Mucosa of descending colon (tissue), 3 donors: ENCODE measurements at regions not wholly inside any gene's neighbourhood (a gene's known extent, or its start where the extent isn't known, plus 50 kb on each side); places are given as distances from the start of the nearest gene placed in this dataset.

Source experiments
- ATAC-seq: fragments of 200-7000 bp; cut with Tn5 transposase; one replicate; pipeline ENCODE4 v1.9.1; 2020; ENCODE audit warnings: mild to moderate bottlenecking, moderate library complexity
- DNase-seq, 3 donors: peaks; one replicate each; pipeline ENCODE4 v3.0.0-alpha.2; 2020
- H3K36me3 ChIP-seq: fragments of 200-600 bp; one replicate; pipeline ENCODE4 v1.8.0; 2021; ENCODE audit warnings: low read depth, mild to moderate bottlenecking
- H3K4me1 ChIP-seq: fragments of 200-600 bp; one replicate; pipeline ENCODE4 v1.8.0; 2021; ENCODE audit warnings: low read depth, mild to moderate bottlenecking
- H3K4me3 ChIP-seq: fragments of 200-600 bp; one replicate; pipeline ENCODE4 v1.8.0; 2021; ENCODE audit warnings: mild to moderate bottlenecking
- H3K9me3 ChIP-seq: fragments of 200-600 bp; one replicate; pipeline ENCODE4 v1.8.0; 2021; ENCODE audit warnings: mild to moderate bottlenecking
- CTCF ChIP-seq: fragments of 200-600 bp; IDR thresholded peaks from one replicate; pipeline ENCODE4 v1.8.0; 2022; ENCODE audit warnings: antibody characterized with exemption, mild to moderate bottlenecking
- intact Hi-C, 2 donors: fragments of 100-400 bp; cut with DNase I in 1 of 2; cut with micrococcal nuclease in 1 of 2; formaldehyde crosslinking; loops; one replicate each; pipeline versions ENCODE4 v1.11.0 to v1.11.1; 2022; cut with DNase I, micrococcal nuclease
- donor health status: DM: no; HTN: no; CAD: no; lungs with moderate emphysema.
- donor health status: DM: no; HTN: no; CAD: no.
- donor health status: DM: no; HTN: yes; CAD: no.

- intact Hi-C loops: no loop called here
- Histone ChIP-seq H3K36me3 (no peaks in the 10 kb centered on the region), H3K4me3 (no peak overlapping the region), H3K4me1 (no peaks in the 10 kb centered on the region), H3K9me3 (no peaks in the 10 kb centered on the region)
- DNase-seq (no peak), ATAC-seq (no peak)
- TF ChIP-seq CTCF: no peak
Observed at GRCh38 chr14:38505221-38505972, 249.5 kb upstream of the CLEC14A start.

- no peaks in the 10 kb centered on the region for H3K36me3 ChIP-seq
- H3K9me3 ChIP-seq: no peaks in the 10 kb centered on the region
- no peak for TF ChIP-seq CTCF
- intact Hi-C loops: no loop called here
- DNase-seq (no peak), ATAC-seq (no peak)
- H3K4me1 ChIP-seq: no peaks in the 10 kb centered on the region
- H3K4me3 ChIP-seq: no peak overlapping the region
Observed at GRCh38 chr14:38504175-38504574, 248.3 kb upstream of the CLEC14A start.

- intact Hi-C loops: no loop called here
- Histone ChIP-seq H3K4me3 (no peak overlapping the region), H3K36me3 (no peaks in the 10 kb centered on the region), H3K4me1 (no peaks in the 10 kb centered on the region), H3K9me3 (no peaks in the 10 kb centered on the region)
- no peak for DNase-seq
- no peak for TF ChIP-seq CTCF
- ATAC-seq: no peak
Observed at GRCh38 chr14:38502239-38502638, 246.3 kb upstream of the CLEC14A start.

GRCh38 chr14:38500125-38500524 lies 244.2 kb upstream of the CLEC14A start:
- Histone ChIP-seq H3K36me3 (no peaks in the 10 kb centered on the region), H3K4me3 (no peak overlapping the region), H3K9me3 (no peaks in the 10 kb centered on the region), H3K4me1 (no peaks in the 10 kb centered on the region)
- intact Hi-C loops: no loop called here
- no peak for ATAC-seq
- no peak for TF ChIP-seq CTCF
- no peak for DNase-seq

- Histone ChIP-seq H3K4me3 (no peak overlapping the region), H3K36me3 (no peaks in the 10 kb centered on the region), H3K9me3 (peaks cover 2% of the 10 kb centered on the region), H3K4me1 (no peaks in the 10 kb centered on the region)
- intact Hi-C loops: no loop called here
- no peak for TF ChIP-seq CTCF
- no peak for DNase-seq
- ATAC-seq: no peak
Observed at GRCh38 chr14:38496092-38496491, 240.2 kb upstream of the CLEC14A start.

- intact Hi-C loops: no loop called here
- ATAC-seq: no peak
- TF ChIP-seq CTCF: no peak
- peaks cover 2% of the 10 kb centered on the region for H3K9me3 ChIP-seq
- DNase-seq: no peak
- H3K36me3 ChIP-seq: no peaks in the 10 kb centered on the region
- H3K4me3 ChIP-seq: no peak overlapping the region
- no peaks in the 10 kb centered on the region for H3K4me1 ChIP-seq
Observed at GRCh38 chr14:38490273-38490672, 234.4 kb upstream of the CLEC14A start.
